Breast epithelium (tissue), 4 donors: ENCODE measurements at regions not wholly inside any gene's neighbourhood (a gene's known extent, or its start where the extent isn't known, plus 50 kb on each side); places are given as distances from the start of the nearest gene placed in this dataset.

ENCODE experiments used
- DNase-seq, 2 donors: peaks; one replicate each; pipeline ENCODE4 v3.0.0-alpha.2; 2019; ENCODE audit warnings: low spot score in 2 of 2
- H3K27ac ChIP-seq, 2 donors: fragments of 200-600 bp; sonication (generic) in 1 of 2; one replicate each; pipeline ENCODE4 v1.5.1; 2016 to 2019; ENCODE audit warnings: mild to moderate bottlenecking in 1 of 2
- H3K27me3 ChIP-seq, 2 donors: fragments of 200-600 bp; sonication (generic) in 1 of 2; one replicate each; pipeline versions ENCODE4 v1.5.1 to v1.6.0; 2017 to 2019; ENCODE audit warnings: control low read depth in 1 of 2, mild to moderate bottlenecking in 1 of 2
- H3K36me3 ChIP-seq: fragments of 200-600 bp; one replicate; pipeline ENCODE4 v1.5.1; 2019
- H3K4me1 ChIP-seq, 2 donors: fragments of 200-600 bp; sonication (generic); one replicate each; pipeline ENCODE4 v1.5.1; 2016 to 2019; ENCODE audit warnings: control low read depth in 1 of 2
- H3K4me3 ChIP-seq, 3 donors: fragments of 200-600 bp; sonication (generic); 1 replicate in 2 of 3; 2 replicates in 1 of 3; pipeline ENCODE4 v1.5.1; 2016 to 2019; ENCODE audit warnings: mild to moderate bottlenecking in 3 of 3, moderate library complexity in 2 of 3
- H3K9me3 ChIP-seq, 2 donors: fragments of 200-600 bp; sonication (generic) in 1 of 2; one replicate each; pipeline ENCODE4 v1.5.1; 2016 to 2019; ENCODE audit warnings: control low read depth in 1 of 2
- POLR2A ChIP-seq: fragments of 450-650 bp; IDR thresholded peaks from one replicate; pipeline ENCODE4 v1.6.1; 2016; ENCODE audit warnings: antibody characterized with exemption, mild to moderate bottlenecking, moderate library complexity
- POLR2AphosphoS5 ChIP-seq, 3 donors: sonication (generic); formaldehyde crosslinking; IDR thresholded peaks; one replicate each; pipeline ENCODE4 v1.6.1; 2017; ENCODE audit warnings: antibody characterized with exemption in 3 of 3
- intact Hi-C: fragments of 100-400 bp; cut with DNase I; formaldehyde crosslinking; loops from one replicate; pipeline ENCODE4 v1.15.1; 2023; ENCODE audit warnings: low total_unique reads
- TF ChIP-seq, protein P1 (sequence below), 3 donors: fragments of 450-650 bp; IDR thresholded peaks; one replicate each; pipeline ENCODE4 v1.5.1; 2016 to 2017; ENCODE audit warnings: antibody characterized with exemption in 3 of 3, mild to moderate bottlenecking in 3 of 3, moderate library complexity in 3 of 3

- peaks cover 0 to 7% of the 10 kb centered on the region in 2 donors for H3K9me3 ChIP-seq
- H3K4me1 ChIP-seq: no peaks in the 10 kb centered on the region
- no peak for DNase-seq
- no peaks in the 10 kb centered on the region for H3K27me3 ChIP-seq
- intact Hi-C loops: no loop called here
- TF ChIP-seq, protein P1, sequence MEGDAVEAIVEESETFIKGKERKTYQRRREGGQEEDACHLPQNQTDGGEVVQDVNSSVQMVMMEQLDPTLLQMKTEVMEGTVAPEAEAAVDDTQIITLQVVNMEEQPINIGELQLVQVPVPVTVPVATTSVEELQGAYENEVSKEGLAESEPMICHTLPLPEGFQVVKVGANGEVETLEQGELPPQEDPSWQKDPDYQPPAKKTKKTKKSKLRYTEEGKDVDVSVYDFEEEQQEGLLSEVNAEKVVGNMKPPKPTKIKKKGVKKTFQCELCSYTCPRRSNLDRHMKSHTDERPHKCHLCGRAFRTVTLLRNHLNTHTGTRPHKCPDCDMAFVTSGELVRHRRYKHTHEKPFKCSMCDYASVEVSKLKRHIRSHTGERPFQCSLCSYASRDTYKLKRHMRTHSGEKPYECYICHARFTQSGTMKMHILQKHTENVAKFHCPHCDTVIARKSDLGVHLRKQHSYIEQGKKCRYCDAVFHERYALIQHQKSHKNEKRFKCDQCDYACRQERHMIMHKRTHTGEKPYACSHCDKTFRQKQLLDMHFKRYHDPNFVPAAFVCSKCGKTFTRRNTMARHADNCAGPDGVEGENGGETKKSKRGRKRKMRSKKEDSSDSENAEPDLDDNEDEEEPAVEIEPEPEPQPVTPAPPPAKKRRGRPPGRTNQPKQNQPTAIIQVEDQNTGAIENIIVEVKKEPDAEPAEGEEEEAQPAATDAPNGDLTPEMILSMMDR (IDR thresholded peaks at IDR 0.05): no peak
- TF ChIP-seq POLR2AphosphoS5 (IDR thresholded peaks at IDR 0.05) (no peak), POLR2A (no peak)
- no peak overlapping the region for H3K4me3 ChIP-seq
- H3K27ac ChIP-seq: no peak overlapping the region
- H3K36me3 ChIP-seq: no peaks in the 10 kb centered on the region
Observed at GRCh38 chr9:108377382-108377781, 478.4 kb downstream of the ACTL7B start.

GRCh38 chr9:108376140-108376539, 479.6 kb downstream of the ACTL7B start:
- Histone ChIP-seq H3K27ac (no peak overlapping the region), H3K27me3 (no peaks in the 10 kb centered on the region), H3K4me1 (no peaks in the 10 kb centered on the region), H3K36me3 (no peaks in the 10 kb centered on the region), H3K4me3 (no peak overlapping the region), H3K9me3 (peaks cover 0 to 7% of the 10 kb centered on the region in 2 donors)
- intact Hi-C loops: no loop called here
- TF ChIP-seq POLR2AphosphoS5 (IDR thresholded peaks at IDR 0.05): no peak
- TF ChIP-seq, protein P1 (IDR thresholded peaks at IDR 0.05): no peak
- no peak for TF ChIP-seq POLR2A
- no peak for DNase-seq

DNA sequence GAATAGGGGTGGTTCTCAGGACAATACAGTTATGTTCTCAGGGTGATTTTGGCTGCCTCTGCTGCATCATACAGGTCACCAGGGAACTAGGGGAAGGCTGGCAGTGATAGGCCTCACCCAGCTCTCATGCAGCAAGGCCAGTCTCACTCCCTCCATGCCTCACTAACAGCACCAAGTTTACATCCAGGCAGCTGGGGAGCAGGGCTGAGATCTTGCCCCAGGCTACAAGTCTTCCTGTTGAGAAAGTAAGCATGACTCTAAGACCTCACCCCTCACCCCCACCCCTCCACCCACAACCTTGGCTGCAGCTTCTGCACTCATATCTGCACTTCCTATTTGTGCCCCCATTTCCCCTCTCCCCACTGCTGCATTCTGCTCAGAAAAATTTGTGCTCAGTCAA, 481.2 kb downstream of the ACTL7B start:
- TF ChIP-seq, protein P1 (IDR thresholded peaks at IDR 0.05): no peak
- TF ChIP-seq POLR2AphosphoS5 (IDR thresholded peaks at IDR 0.05) (no peak), POLR2A (no peak)
- H3K36me3 ChIP-seq: no peaks in the 10 kb centered on the region
- intact Hi-C loops: no loop called here

GRCh38 chr9:108367188-108367587, 488.6 kb downstream of the ACTL7B start:
- TF ChIP-seq, protein P1 (IDR thresholded peaks at IDR 0.05): no peak
- TF ChIP-seq POLR2A: no peak
- no peak for TF ChIP-seq POLR2AphosphoS5 (IDR thresholded peaks at IDR 0.05)
- H3K9me3 ChIP-seq: no peaks in the 10 kb centered on the region
- no peak overlapping the region for H3K27ac ChIP-seq
- H3K27me3 ChIP-seq: no peaks in the 10 kb centered on the region
- no peaks in the 10 kb centered on the region for H3K4me1 ChIP-seq
- DNase-seq: no peak
- H3K36me3 ChIP-seq: no peaks in the 10 kb centered on the region
- H3K4me3 ChIP-seq: no peak overlapping the region
- intact Hi-C loops: no loop called here

More for the DNA sequence above, 481.2 kb downstream of the ACTL7B start:
- no peak for DNase-seq
- H3K9me3 ChIP-seq: peaks cover 0 to 7% of the 10 kb centered on the region in 2 donors
- no peaks in the 10 kb centered on the region for H3K27me3 ChIP-seq
- H3K4me3 ChIP-seq: no peak overlapping the region
- H3K4me1 ChIP-seq: no peaks in the 10 kb centered on the region
- no peak overlapping the region for H3K27ac ChIP-seq

- no peak for DNase-seq
- intact Hi-C loops: loop anchor here (5.0 kb wide), 1 partner anchor 116 kb away; no protein-coding TSS in a partner anchor
Observed at GRCh38 chr9:108363311-108363710, 492.5 kb downstream of the ACTL7B start.

More at GRCh38 chr9:108363311-108363710, 492.5 kb downstream of the ACTL7B start:
- TF ChIP-seq, protein P1 (IDR thresholded peaks at IDR 0.05): no peak
- no peak for TF ChIP-seq POLR2AphosphoS5 (IDR thresholded peaks at IDR 0.05)
- no peak for TF ChIP-seq POLR2A
- Histone ChIP-seq H3K4me3 (no peak overlapping the region), H3K9me3 (no peaks in the 10 kb centered on the region), H3K36me3 (no peaks in the 10 kb centered on the region), H3K4me1 (no peaks in the 10 kb centered on the region), H3K27me3 (no peaks in the 10 kb centered on the region), H3K27ac (no peak overlapping the region)
